Amygdala (tissue), 56 donors: ENCODE measurements at regions not wholly inside any gene's neighbourhood (a gene's known extent, or its start where the extent isn't known, plus 50 kb on each side); places are given as distances from the start of the nearest gene placed in this dataset.

Source experiments
- DNase-seq, 56 donors: peaks; one replicate each; lab custom pipeline; 2025; lab: John Stamatoyannopoulos, UW

DNA sequence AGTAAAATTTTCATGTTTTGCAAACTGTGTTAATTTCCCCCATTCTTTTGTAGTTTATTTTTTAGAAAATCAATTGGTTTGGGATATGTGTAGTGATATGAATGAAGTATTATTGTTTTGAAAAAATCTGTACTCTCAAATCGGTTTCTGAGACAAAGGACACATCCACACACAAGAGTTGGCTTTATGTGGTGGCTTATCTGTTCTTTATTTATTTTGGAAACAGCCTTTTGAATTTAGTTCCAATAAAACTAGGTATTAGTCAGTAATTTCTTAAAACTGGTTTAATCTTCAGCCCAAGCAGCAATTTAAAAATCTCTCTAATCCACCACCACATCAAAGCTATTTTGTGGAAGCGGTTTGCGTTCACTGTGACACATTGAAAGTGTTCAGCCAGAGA is 741.5 kb upstream of the GRM7 start:
- DNase-seq, result no peak

DNA sequence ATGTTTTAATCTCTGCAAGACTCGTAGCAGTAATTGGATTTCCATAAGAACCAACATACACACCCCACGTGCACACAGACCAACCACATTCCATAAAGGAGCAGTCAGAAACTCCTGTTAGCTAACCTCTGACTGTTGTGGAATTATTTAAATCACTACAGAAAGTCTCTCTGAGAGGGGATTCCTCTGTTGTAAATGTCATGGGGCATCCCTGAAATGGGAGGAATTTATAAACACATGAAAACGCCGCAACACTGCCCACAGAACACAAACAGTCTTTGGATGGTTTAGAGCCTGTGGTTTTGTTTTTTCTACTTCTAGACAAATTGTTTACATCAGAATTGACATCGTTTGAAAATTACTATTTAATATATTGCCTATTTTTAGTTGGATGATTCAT is 740.1 kb upstream of the GRM7 start:
- no peak for DNase-seq

DNA sequence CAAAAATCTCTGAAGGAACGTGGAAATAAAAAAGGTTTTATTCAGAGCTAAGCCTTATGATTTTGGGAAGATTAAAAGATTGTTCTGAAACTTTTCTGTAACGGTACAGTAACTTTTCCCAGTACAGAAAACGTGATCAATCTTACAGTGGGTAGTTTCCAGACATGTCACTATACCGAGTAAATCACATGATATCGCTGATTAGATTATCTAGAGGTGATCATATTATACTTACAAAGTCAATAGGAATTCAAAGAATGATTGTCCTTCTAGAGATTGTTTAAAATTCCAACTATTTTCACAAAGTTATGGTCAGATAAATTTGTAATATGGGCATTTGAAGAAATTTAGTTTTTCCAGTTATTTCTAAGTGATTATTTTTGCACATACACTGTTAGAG is 736.0 kb upstream of the GRM7 start:
- no peak for DNase-seq

DNA sequence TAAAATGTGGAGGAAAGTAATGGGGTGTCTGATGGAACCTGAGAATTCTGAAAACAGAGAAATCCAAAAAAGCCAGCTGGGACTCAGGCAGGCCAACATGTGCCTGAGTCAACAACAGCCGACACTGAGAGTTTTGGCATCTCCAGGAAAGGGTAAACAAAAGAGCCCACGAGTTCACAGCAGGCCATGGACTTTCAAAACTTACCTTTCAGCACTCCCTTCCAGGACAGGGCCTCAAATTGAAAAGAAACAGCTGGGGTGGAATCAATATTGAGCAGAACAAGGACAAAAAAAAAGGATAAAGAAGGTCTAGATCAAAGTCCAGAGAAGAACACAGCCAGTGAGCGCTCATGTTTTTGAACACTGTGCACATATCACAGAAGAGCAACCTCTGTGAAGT is 735.4 kb upstream of the GRM7 start:
- no peak for DNase-seq

DNA sequence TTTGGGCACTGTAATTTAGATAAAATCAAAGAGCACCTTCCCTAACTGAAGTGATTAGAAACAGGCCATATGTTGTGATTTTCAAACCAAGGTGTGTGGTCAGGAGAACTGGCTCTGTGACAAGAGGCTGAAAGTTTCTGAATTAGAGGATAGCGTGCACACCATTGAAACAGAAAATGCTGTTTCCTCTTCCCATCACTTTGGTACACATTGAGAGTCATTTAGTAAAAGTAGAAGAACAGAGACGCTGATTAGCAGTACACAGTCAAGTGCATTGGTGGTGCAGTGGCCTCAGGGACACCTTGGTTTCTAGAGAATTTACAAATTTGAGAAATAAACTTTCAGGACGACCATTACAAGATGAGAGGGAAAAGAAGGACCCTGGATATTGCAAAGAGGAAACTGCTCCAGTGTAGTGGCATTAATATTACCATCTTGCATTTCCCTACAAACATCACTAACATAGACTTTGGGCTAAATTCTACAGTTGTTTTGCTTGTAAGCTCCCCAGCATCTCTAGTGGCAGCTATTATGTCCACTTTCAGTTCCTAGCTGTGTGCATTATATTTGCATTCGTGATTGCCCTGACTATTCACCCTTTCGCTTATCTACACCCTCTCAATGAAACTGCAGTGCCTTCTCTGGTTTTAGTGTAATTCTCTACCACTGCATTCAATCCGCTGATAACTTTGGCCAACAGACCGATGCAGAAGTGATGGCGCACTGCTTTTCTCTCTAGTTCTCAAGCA is 728.1 kb upstream of the GRM7 start:
- DNase-seq, result no peak

DNA sequence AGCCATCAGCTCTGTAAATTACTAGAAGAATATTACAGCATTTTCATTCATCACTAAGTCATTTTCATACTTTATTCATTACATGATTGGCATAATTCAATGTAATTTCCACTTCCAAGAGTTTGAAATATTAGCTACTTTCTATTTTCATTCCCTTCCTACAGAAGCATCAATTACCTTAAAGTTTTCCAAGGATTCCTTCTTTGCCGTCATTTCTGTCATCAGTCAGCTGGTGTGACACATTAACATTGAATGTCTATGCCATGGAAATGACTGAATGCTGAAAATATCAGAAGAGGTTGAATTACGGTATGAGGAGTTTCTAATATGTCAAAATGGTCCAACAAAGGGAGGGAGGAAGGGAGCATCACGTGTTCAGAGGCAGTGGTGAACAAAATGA is 718.2 kb upstream of the GRM7 start:
- no peak for DNase-seq

DNA sequence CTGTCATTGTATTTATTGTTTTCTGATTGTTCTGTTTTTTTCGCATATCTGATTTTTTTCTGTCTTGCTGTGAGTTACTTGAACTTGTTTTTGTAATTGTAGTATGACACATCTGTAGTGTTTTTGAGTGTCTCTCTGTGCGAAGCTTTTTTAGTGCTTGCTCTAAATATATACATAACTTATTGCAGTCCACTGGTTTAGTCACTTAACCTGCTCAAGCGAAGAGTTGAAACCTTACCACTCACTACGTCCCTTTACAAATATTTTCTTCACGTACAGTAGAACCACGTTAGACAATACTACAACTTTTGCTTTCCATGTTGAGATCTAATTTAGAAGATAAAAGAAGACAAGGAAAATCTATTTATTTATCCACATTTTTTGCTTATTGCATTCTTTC is 713.0 kb upstream of the GRM7 start:
- no peak for DNase-seq

DNA sequence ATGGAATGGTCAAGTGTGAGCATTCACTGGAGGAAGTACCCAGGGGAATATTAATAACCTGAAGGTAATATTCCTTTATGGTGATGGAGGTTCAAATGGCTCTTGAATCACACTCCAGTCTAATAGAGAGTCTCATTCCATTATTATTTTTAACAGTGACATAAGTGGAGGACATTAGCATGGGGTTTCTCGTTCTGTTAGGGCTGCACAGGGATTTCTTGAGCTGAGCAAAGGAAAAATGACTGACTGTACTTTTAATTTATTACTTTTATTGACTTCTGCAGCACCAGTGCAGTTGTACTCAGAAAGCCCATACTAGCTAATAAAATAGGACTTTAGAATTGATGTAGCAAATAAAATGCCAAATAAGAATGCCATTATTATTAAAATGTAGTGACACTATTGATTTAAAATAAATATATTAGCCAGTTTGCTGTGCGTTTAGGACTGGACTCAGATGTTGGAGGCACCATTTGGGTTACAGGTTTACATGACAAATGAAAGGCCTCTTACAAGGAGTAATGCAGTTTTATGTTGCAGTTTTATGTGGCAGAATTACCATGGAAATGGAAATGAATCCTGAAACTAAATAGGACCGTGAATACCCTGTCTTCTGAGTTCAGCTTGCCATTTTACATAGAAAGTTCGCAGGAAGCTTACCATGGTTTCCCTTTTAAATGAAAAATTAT is 705.1 kb upstream of the GRM7 start:
- no peak for DNase-seq

DNA sequence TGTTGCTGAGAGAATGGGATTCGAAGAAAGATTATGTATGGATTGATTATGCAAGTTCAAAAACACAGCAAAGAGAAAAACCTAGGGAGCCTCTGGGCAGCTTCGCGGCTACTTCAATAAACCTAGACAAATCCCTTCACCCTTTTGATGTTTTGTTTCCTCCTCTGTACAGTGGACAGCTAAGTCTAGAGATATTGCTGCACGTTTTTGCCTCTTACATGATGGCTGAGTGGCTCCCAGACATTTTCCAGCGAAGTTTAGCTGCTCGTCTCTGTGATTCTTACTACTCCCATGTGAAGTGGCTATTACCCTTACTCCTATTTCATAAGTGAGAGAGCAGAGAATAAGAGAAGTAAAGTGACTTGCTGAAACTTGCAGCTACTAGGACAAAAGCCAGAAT is 695.0 kb upstream of the GRM7 start:
- no peak for DNase-seq

DNA sequence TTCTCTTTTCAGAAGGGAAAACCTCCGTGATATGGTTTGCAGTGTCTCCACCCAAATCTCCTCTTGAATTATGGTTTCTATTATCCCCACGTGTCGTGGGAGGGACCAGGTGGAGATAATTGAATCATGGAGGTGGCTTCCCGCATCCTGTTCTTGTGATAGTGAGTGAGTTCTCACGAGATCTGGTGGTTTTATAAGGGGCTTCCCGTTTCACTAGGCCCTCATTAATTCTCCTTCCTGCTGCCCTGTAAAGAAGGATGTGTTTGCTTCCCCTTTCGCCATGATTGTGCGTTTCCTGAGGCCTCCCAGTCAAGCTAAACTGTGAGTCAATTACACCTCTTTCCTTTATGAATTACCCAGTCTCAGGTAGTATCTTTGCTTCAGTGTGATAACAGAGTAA is 692.7 kb upstream of the GRM7 start:
- no peak for DNase-seq

DNA sequence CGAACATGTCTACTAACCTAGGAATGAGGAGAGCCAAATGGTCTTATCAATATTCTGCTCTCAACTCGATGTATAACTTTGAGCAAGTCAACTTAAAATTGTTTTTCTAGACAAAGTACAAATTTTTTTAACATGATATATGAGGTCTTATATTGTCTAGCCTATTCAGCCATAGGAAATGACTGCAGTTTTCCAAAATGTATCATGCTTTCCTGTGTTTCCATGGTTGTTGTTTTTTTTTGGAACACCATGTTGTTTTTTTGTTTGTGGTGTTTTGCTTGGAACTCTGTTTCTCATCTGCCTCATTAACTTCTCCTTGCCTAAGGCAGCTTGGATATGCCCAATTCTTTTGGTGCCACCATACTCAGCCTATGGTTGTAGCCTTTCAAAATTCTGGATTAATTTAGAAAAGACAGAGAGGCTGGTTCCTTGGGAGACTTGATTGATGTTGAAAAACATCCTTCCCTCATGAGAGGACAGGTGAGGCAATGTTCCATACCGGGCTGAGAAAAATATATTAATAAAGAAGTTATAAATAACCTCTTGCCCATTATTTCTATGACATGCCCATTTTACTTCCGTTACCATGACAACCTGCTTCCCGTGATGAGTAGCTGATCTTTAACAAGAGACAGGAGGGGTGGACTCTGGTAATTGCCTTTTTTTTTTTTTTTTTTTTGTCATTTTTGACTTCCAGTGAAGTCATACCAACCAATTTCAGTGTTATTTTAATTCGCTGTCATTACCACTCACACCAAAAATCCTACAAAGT is 687.9 kb upstream of the GRM7 start:
- no peak for DNase-seq

DNA sequence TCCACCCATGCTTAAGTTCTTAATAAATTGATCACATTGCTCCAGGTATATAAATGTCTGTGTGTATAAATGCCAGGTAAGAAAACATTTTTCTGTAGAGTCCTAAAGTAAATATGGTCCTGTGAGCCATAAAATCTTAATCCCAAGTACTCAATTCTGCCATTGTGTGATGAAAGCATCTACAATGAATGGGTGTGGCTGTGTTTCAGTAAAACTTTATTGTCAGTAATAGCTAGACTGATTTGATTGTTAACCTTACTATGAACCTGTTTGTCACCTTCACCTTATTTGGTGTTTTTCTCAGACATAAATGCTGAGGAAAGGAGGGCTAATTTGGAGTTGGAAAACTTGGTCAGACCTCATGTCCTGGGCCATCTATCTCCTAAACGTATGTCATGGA is 683.5 kb upstream of the GRM7 start:
- no peak for DNase-seq

DNA sequence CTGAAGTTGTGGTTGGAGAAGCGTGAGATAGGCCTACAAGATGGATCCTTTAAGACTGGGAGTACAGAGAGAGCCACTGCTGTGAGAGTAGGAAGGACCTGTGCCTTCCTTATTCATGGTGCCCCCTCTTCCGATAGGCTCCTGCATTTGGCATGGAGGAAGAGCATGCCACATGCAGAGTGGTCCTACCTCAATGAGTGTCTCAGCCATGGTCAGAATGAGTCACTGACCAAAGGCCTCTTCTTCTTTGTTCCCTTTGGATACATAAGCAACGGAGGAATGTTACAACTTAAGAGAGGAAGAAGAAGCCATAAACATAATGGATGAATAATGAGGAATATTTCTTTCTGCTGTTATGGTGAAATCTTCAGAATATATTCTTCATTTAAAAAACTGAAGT is 681.2 kb upstream of the GRM7 start:
- no peak for DNase-seq

DNA sequence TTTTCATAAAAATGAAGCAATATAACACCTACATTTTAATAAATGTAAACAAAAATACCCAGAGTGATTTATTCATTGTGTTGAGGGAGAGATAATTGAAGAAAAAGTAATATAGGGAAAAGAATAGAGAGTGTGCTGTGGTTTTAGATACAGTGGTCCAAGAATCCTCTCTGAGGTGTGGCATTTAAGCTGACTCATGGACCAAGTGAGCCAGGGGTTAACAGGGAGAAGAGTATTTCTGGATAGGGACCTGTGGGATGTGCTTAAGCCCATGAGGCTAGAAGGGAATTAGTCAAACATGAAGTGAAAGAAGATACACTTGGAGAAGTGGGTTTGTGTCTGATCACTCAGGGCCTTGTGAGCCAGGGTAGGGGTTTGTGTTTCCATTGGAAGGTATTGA is 680.7 kb upstream of the GRM7 start:
- no peak for DNase-seq

DNA sequence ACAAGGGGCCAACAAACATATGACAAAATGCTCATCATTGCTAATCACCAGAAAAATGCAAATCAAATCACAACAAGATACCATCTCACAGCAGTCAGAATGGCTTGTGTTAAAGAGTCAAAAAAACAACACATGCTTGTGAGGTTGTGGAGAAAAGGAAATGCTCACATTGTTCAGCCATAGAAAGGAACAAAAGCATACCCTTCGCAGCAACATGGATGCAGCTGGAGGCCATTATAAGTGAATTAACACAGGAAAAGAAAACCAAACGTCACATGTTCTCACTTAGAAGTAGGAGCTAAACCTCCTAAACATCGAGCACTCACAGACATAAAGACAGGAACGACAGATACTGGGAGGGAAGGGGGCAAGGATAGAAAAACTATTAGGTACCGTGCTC is 678.4 kb upstream of the GRM7 start:
- no peak for DNase-seq

DNA sequence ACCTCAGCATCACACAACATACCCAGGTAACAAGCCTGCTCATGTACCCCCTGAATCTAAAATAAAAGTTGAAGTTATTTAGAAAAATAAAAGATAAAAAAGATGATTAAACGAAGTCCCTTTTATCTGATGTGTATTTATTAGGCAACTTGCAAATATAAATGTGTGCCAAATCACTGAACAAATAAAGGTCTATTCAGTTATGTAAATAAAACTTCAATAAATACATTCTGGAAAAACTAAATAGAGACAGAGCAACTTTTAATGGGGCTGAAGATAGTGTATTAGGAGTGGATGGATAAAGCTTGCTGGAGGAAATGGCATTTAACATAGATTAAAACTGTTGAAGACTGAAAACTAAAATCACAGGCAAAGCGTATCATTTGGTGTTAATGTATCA is 678.0 kb upstream of the GRM7 start:
- DNase-seq, result no peak

DNA sequence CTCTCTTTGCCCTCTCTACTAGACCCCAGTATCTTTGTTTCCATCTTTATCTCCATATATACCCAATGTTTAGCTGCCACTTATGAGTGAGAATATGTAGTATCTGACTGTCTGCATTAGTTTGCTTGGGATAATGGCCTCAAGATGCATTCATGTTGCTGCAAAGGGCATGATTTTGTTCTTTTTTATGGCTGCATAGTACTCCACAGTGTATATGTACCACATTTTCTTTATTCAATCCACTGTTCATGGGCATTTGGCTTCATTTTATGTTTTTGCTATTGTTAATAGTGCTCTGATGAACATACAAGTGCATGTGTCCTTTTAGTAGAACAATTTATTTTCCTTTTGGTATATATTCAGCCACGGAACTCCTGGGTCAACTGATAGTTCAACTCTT is 671.5 kb upstream of the GRM7 start:
- no peak for DNase-seq

DNA sequence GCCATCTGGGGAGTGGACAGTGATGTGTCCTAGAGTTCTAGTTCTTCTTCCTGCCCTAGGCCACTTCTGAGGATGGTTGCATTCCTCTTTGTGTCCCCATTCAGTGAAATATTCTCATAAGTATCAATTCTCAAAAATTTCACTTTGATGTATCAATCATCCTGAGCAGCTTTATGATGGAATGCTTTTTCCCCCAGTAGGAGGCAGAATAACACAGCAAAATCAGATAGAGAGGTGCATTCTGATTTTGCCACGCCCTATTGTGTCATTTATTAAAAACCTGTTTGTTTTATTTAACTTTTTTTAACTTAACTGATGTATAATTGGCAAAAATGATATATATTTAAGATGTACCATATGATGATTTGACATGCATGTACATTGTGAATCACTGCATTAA is 656.0 kb upstream of the GRM7 start:
- DNase-seq, result no peak

DNA sequence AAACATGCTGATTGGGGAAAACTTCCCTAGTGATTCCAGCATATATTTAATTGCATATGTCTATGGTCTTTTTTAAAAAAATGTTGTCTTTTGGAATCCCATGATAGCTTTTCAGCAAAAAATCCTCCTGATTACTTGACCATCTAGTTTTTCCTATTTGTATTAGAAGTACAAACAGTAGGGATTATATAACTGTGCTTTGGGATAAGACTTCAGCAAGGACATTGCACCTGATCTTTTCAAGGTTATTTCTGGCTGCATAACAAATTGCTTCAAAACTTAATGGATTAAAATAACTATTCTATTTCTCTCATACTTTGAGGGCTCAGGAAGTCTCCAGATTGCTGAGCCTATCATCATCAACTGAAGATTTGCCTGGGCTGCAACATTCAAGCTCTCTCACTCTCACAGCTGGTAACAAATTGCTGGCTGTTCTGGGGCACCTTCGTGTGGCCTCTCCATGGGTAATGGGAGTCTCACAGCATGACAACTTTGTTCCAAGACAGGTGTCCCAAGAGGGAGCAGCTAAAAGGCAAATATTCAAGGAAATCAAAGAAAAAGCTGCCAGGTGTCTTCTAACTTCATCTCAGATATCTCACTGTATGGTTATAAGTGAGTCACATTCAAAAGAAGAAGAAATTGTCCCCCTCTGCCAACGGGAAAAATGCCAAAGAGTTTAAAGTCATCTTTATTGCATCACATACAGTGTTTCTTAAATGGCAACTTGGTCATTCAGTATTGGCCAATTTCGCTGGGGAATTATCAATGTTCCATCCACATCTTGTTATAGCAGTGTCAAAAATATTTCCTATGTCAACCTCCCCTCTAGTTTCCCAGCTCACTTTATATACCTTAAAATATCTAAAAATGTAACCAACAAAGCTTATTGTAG is 644.5 kb upstream of the GRM7 start:
- no peak for DNase-seq

DNA sequence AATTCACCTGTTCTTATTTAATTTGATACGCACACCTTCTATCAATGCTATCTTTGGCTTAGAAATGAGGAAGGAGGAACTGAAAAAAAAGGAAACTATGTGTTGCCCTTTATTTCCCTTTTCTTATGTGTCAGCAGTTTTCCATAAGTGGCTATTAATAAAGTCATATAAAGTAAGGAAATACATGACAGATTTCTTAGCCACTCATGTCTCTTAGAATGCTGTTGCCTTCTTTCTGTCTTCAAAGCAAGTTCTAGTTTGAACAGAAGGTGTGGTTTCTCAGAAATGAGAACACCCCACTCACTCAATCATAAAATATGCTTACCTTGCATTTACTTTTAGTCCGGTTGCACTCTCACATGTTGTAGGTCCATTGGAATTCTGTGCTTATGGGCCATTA is 640.5 kb upstream of the GRM7 start:
- DNase-seq, result no peak

DNA sequence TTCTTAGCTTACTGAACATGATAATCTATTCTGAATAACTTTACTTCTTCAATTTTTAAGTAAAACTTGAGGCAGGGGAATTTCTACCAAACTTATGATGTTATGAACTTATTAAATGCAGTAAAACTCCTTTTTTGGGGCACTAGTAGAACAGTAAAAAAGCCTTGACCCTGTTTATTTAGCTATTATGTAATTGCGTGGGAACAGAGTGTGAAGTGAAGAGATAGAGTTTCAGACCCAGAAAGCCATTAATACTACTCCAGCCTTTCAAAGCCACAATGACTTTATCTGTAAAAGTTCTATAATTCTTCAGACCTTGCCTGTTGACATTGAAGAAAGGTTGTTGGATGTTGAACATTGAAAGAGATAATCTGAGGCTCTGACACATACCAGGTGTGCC is 638.8 kb upstream of the GRM7 start:
- no peak for DNase-seq
